HCT116 (cell line): ENCODE measurements at regions not wholly inside any gene's neighbourhood (a gene's known extent, or its start where the extent isn't known, plus 50 kb on each side); places are given as distances from the start of the nearest gene placed in this dataset.

ENCODE experiments used
- ATAC-seq: fragments of 200-7000 bp; cut with Tn5 transposase; 2 replicates; pipeline ENCODE4 v1.9.1; 2020; ENCODE audit warnings: mild to moderate bottlenecking, moderate library complexity
- BruUV-seq: library from RNA; stranded (reverse); fragments of 400-500 nt; replicated peaks from 2 replicates; lab custom pipeline; 2021; lab: Mats Ljungman, UMichigan
- CTCF ChIA-PET: fragments of 300-600 bp; sonication (Branson Sonifier 250); formaldehyde crosslinking; loops from one replicate; lab custom pipeline; 2021; ENCODE audit warnings: antibody characterized with exemption; lab: Charles Lee
- POLR2A ChIA-PET: fragments of 300-600, 350-600 bp; sonication (Branson Sonifier 250); formaldehyde crosslinking; loops from one replicate; lab custom pipeline; 2021; ENCODE audit warnings: antibody characterized with exemption; lab: Charles Lee
- RAD21 ChIA-PET, 2 experiments: fragments of 300-600 bp; sonication (Branson Sonifier 250); formaldehyde crosslinking; loops; one replicate each; lab custom pipeline; 2023; ENCODE audit warnings: low total read pairs in 2 of 2; ENCODE audit not compliant: uncharacterized antibody in 2 of 2, unreplicated experiment in 2 of 2, low non-redundant PET in 1 of 2; lab: Charles Lee
- DNase-seq: peaks from one replicate; pipeline ENCODE4 v3.0.0-alpha.2; 2010; ENCODE audit warnings: low read depth, low spot score
- H2AFZ ChIP-seq: fragments of 200-600 bp; shearing (Covaris generic), sonication (generic); 2 replicates; pipeline ENCODE4 v1.6.1; 2017; ENCODE audit warnings: low read depth, mixed run types, mixed read lengths, antibody characterized with exemption, low read length; ENCODE audit not compliant: poor library complexity, severe bottlenecking
- H3K27ac ChIP-seq: 2 replicates; pipeline ENCODE4 v1.5.1; 2012; ENCODE audit warnings: low read depth, low read length
- H3K27me3 ChIP-seq: fragments of 200-600 bp; sonication (generic); 2 replicates; pipeline ENCODE4 v1.6.1; 2016; ENCODE audit warnings: mixed run types, low read length, mixed read lengths; ENCODE audit not compliant: insufficient read depth
- H3K36me3 ChIP-seq, 2 experiments: fragments of 200-500 bp in 1 of 2; fragments of 200-600 bp in 1 of 2; sonication (Bioruptor generic) in 1 of 2; sonication (generic) in 1 of 2; 2 replicates each; pipeline versions ENCODE4 v1.5.1 to v1.6.1; 2014 to 2016; ENCODE audit warnings: low read length in 2 of 2, inconsistent platforms in 1 of 2, mixed read lengths in 1 of 2, mixed run types in 1 of 2; ENCODE audit not compliant: insufficient read depth in 2 of 2, control insufficient read depth in 1 of 2
- H3K4me1 ChIP-seq, 2 experiments: fragments of 200-600 bp in 1 of 2; sonication (generic) in 1 of 2; 2 replicates each; pipeline versions ENCODE4 v1.5.1 to v1.6.1; 2012 to 2017; ENCODE audit warnings: low read length in 2 of 2, inconsistent platforms in 1 of 2, mild to moderate bottlenecking in 1 of 2, mixed read lengths in 1 of 2, mixed run types in 1 of 2, moderate library complexity in 1 of 2; ENCODE audit not compliant: insufficient read depth in 2 of 2, control insufficient read depth in 1 of 2
- H3K4me2 ChIP-seq: fragments of 200-600 bp; sonication (generic); 2 replicates; pipeline ENCODE4 v1.6.1; 2017; ENCODE audit warnings: mixed run types, low read length, mixed read lengths
- H3K4me3 ChIP-seq, 2 experiments: fragments of 200-600 bp in 1 of 2; sonication (generic) in 1 of 2; replicated peaks in 1 of 2; 2 replicates each; pipeline ENCODE4 v1.5.1; 2011 to 2016; ENCODE audit warnings: low read length in 2 of 2, control low read depth in 1 of 2, low read depth in 1 of 2, mild to moderate bottlenecking in 1 of 2, mixed read lengths in 1 of 2, mixed run types in 1 of 2
- H3K79me2 ChIP-seq: fragments of 200-600 bp; sonication (generic); 2 replicates; pipeline ENCODE4 v1.6.1; 2017; ENCODE audit warnings: mild to moderate bottlenecking, mixed run types, low read length, moderate library complexity, mixed read lengths; ENCODE audit not compliant: insufficient read depth
- H3K9ac ChIP-seq: fragments of 200-600 bp; sonication (generic); 2 replicates; pipeline ENCODE4 v1.6.1; 2016; ENCODE audit warnings: low read length, mixed read lengths
- H3K9me2 ChIP-seq: fragments of 200-600 bp; sonication (generic), shearing (Covaris generic); 2 replicates; pipeline ENCODE4 v1.6.1; 2017; ENCODE audit warnings: mixed run types, mild to moderate bottlenecking, moderate library complexity; ENCODE audit not compliant: insufficient read depth
- H3K9me3 ChIP-seq, 2 experiments: fragments of 200-500 bp in 1 of 2; fragments of 200-600 bp in 1 of 2; sonication (Bioruptor generic) in 1 of 2; sonication (generic) in 1 of 2; 2 replicates each; pipeline ENCODE4 v1.6.1; 2014 to 2017; ENCODE audit warnings: low read length in 2 of 2, mixed read lengths in 2 of 2, inconsistent platforms in 1 of 2, low read depth in 1 of 2, mild to moderate bottlenecking in 1 of 2, mixed run types in 1 of 2, moderate library complexity in 1 of 2; ENCODE audit not compliant: control insufficient read depth in 1 of 2, insufficient read depth in 1 of 2
- H4K20me1 ChIP-seq: fragments of 200-600 bp; sonication (generic), shearing (Covaris generic); 2 replicates; pipeline ENCODE4 v1.6.1; 2017; ENCODE audit warnings: mixed run types, mild to moderate bottlenecking, moderate library complexity; ENCODE audit not compliant: insufficient read depth
- CBX3 ChIP-seq: IDR thresholded peaks from 2 replicates; pipeline ENCODE4 v1.6.1; 2012; ENCODE audit warnings: low read depth
- CEBPB ChIP-seq: IDR thresholded peaks from 2 replicates; pipeline ENCODE4 v1.6.1; 2012; ENCODE audit warnings: low read depth
- EGR1 ChIP-seq: IDR thresholded peaks from 2 replicates; pipeline ENCODE4 v1.6.1; 2012; ENCODE audit warnings: low read depth
- ELF1 ChIP-seq: IDR thresholded peaks from 2 replicates; pipeline ENCODE4 v1.6.1; 2012; ENCODE audit warnings: low read depth, borderline replicate concordance
- EZH2 ChIP-seq: fragments of 200-600 bp; sonication (generic); IDR thresholded peaks from 2 replicates; pipeline ENCODE4 v1.6.1; 2017; ENCODE audit warnings: antibody characterized with exemption, mixed run types
- EZH2phosphoT487 ChIP-seq: fragments of 200-600 bp; IDR thresholded peaks from 2 replicates; pipeline ENCODE4 v1.6.1; 2018; ENCODE audit warnings: antibody characterized with exemption, borderline replicate concordance
- FOSL1 ChIP-seq: IDR thresholded peaks from 2 replicates; pipeline ENCODE4 v1.6.1; 2012; ENCODE audit warnings: low read depth
- JUND ChIP-seq: IDR thresholded peaks from 2 replicates; pipeline ENCODE4 v1.6.1; 2012
- POLR2A ChIP-seq: IDR thresholded peaks from 2 replicates; pipeline ENCODE4 v1.7.0; 2011; ENCODE audit warnings: borderline replicate concordance; ENCODE audit not compliant: insufficient read depth, insufficient read length; ENCODE audit errors: extremely low read depth
- POLR2AphosphoS5 ChIP-seq: IDR thresholded peaks from 2 replicates; pipeline ENCODE4 v1.6.1; 2011; ENCODE audit warnings: mild to moderate bottlenecking, low read depth, low read length, moderate library complexity
- RAD21 ChIP-seq: IDR thresholded peaks from 2 replicates; pipeline ENCODE4 v1.6.1; 2012; ENCODE audit warnings: low read depth, mild to moderate bottlenecking
- SP1 ChIP-seq: IDR thresholded peaks from 2 replicates; pipeline ENCODE4 v1.6.1; 2012; ENCODE audit warnings: low read depth
- YY1 ChIP-seq: IDR thresholded peaks from 2 replicates; pipeline ENCODE4 v1.6.1; 2011; ENCODE audit warnings: low read length, low read depth, moderate library complexity, mild to moderate bottlenecking; ENCODE audit not compliant: insufficient replicate concordance; ENCODE audit errors: extremely low read depth
- ZFX ChIP-seq: fragments of 450-650 bp; IDR thresholded peaks from 2 replicates; pipeline ENCODE4 v1.6.1; 2017
- ZNF274 ChIP-seq: fragments of 200-500 bp; sonication (Bioruptor generic); IDR thresholded peaks from 2 replicates; pipeline ENCODE4 v1.6.1; 2014; ENCODE audit warnings: mild to moderate bottlenecking, low read depth, low read length, inconsistent platforms
- intact Hi-C: fragments of 100-400 bp; cut with micrococcal nuclease; formaldehyde crosslinking; loops from 2 replicates; pipeline ENCODE4 v1.10.0; 2022
- TF ChIP-seq, protein P1 (sequence below): IDR thresholded peaks from 2 replicates; pipeline ENCODE4 v1.6.1; 2011; ENCODE audit warnings: mild to moderate bottlenecking, low read length, moderate library complexity; ENCODE audit not compliant: insufficient replicate concordance; ENCODE audit errors: extremely low read depth
- TF ChIP-seq, protein P2 (sequence below): IDR thresholded peaks from 2 replicates; pipeline ENCODE4 v1.6.1; 2012
- TF ChIP-seq, protein P3 (sequence below): IDR thresholded peaks from 2 replicates; pipeline ENCODE4 v1.6.1; 2012; ENCODE audit warnings: low read depth

DNA sequence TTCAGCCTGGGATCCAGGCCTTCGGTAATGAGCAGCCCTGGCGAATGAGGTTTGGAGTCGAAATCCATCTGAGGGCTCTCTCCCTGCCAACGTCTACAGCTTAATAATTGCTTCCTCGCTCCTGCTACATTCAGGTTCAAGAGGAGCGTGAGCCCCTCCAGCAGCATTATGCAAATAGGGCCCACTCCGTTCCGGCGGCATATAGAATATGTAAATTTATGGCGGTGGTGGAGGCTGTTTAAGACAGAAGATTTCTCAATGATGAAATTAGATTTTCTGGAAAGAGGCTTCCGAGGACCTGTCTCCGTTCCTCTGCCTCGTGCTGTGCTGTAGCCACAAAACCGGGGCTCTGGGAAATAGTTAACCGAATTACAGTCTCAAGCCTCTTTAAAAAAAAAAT lies 402.8 kb downstream of the MIAT start:
- no peak overlapping the region for H3K27ac ChIP-seq
- no peaks in the 10 kb centered on the region for H3K36me3 ChIP-seq
- TF ChIP-seq CEBPB (no peak), ZNF274 (no peak), CBX3 (no peak), YY1 (no peak), RAD21 (no peak), ELF1 (no peak), EZH2phosphoT487 (no peak), JUND (no peak), EGR1 (no peak), POLR2A (no peak), POLR2AphosphoS5 (no peak), EZH2 (no peak), FOSL1 (no peak), SP1 (no peak), ZFX (no peak)
- TF ChIP-seq, protein P1, sequence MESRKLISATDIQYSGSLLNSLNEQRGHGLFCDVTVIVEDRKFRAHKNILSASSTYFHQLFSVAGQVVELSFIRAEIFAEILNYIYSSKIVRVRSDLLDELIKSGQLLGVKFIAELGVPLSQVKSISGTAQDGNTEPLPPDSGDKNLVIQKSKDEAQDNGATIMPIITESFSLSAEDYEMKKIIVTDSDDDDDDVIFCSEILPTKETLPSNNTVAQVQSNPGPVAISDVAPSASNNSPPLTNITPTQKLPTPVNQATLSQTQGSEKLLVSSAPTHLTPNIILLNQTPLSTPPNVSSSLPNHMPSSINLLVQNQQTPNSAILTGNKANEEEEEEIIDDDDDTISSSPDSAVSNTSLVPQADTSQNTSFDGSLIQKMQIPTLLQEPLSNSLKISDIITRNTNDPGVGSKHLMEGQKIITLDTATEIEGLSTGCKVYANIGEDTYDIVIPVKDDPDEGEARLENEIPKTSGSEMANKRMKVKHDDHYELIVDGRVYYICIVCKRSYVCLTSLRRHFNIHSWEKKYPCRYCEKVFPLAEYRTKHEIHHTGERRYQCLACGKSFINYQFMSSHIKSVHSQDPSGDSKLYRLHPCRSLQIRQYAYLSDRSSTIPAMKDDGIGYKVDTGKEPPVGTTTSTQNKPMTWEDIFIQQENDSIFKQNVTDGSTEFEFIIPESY = no peak
- TF ChIP-seq, protein P2, sequence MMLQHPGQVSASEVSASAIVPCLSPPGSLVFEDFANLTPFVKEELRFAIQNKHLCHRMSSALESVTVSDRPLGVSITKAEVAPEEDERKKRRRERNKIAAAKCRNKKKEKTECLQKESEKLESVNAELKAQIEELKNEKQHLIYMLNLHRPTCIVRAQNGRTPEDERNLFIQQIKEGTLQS = no peak
- TF ChIP-seq, protein P3, sequence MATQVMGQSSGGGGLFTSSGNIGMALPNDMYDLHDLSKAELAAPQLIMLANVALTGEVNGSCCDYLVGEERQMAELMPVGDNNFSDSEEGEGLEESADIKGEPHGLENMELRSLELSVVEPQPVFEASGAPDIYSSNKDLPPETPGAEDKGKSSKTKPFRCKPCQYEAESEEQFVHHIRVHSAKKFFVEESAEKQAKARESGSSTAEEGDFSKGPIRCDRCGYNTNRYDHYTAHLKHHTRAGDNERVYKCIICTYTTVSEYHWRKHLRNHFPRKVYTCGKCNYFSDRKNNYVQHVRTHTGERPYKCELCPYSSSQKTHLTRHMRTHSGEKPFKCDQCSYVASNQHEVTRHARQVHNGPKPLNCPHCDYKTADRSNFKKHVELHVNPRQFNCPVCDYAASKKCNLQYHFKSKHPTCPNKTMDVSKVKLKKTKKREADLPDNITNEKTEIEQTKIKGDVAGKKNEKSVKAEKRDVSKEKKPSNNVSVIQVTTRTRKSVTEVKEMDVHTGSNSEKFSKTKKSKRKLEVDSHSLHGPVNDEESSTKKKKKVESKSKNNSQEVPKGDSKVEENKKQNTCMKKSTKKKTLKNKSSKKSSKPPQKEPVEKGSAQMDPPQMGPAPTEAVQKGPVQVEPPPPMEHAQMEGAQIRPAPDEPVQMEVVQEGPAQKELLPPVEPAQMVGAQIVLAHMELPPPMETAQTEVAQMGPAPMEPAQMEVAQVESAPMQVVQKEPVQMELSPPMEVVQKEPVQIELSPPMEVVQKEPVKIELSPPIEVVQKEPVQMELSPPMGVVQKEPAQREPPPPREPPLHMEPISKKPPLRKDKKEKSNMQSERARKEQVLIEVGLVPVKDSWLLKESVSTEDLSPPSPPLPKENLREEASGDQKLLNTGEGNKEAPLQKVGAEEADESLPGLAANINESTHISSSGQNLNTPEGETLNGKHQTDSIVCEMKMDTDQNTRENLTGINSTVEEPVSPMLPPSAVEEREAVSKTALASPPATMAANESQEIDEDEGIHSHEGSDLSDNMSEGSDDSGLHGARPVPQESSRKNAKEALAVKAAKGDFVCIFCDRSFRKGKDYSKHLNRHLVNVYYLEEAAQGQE = no peak
- H3K79me2 ChIP-seq = no peaks in the 10 kb centered on the region
- peaks cover 81% of the 10 kb centered on the region for H3K27me3 ChIP-seq
- ChIA-PET POLR2A (no interaction called here), CTCF (no interaction called here), RAD21 (no interaction called here)
- no peaks in the 10 kb centered on the region for H4K20me1 ChIP-seq
- intact Hi-C loops = no loop called here
- DNase-seq = no peak
- no peak overlapping the region for H2AFZ ChIP-seq
- no peak overlapping the region for H3K9ac ChIP-seq
- no peaks in the 10 kb centered on the region for H3K9me3 ChIP-seq
- no peak overlapping the region for H3K4me3 ChIP-seq
- no peak for ATAC-seq
- no TSS peak for BruUV-seq
- no peak overlapping the region for H3K4me2 ChIP-seq
- no peaks in the 10 kb centered on the region for H3K4me1 ChIP-seq
- no peaks in the 10 kb centered on the region for H3K9me2 ChIP-seq
